ENCODE measurements at regions not wholly inside any gene's neighbourhood (a gene's known extent, or its start where the extent isn't known, plus 50 kb on each side); places are given as distances from the start of the nearest gene placed in this dataset.

- ATAC-seq (no peak), DNase-seq (no peak)
- Histone ChIP-seq H3K4me1 (no peaks in the 10 kb centered on the region), H3K27me3 (no peaks in the 10 kb centered on the region), H3K4me3 (no peak overlapping the region), H3K36me3 (no peaks in the 10 kb centered on the region), H3K27ac (no peak overlapping the region), H3K9me3 (peaks cover 0 to 3% (median 0%) of the 10 kb centered on the region in 11 donors)
- intact Hi-C loops (cut with DNase I), result no loop called here
- WGBS, 2 donors, result 88 to 89% methylated on average over 2 of the region's 2 CpGs
- TF ChIP-seq CTCF (IDR thresholded peaks at IDR 0.05), result no peak
Observed at GRCh38 chr3:99186016-99186415, 284.5 kb upstream of the DCBLD2 start.

- WGBS, 2 donors, result 69 to 78% methylated on average over 4 of the region's 4 CpGs
- Histone ChIP-seq H3K27ac (no peak overlapping the region), H3K9me3 (peaks cover 0 to 3% (median 0%) of the 10 kb centered on the region in 11 donors), H3K36me3 (no peaks in the 10 kb centered on the region), H3K27me3 (no peaks in the 10 kb centered on the region), H3K4me1 (no peaks in the 10 kb centered on the region), H3K4me3 (no peak overlapping the region)
- ATAC-seq (no peak), DNase-seq (no peak)
- TF ChIP-seq CTCF (IDR thresholded peaks at IDR 0.05), result no peak
- intact Hi-C loops (cut with DNase I), result loop anchor here in 4 of 10 donors (10.0 kb wide), 3 partner anchors 152 to 362 kb away; no protein-coding TSS in a partner anchor
Observed at GRCh38 chr3:99176169-99176964, 274.9 kb upstream of the DCBLD2 start.

GRCh38 chr3:99175276-99175812 lies 273.8 kb upstream of the DCBLD2 start:
- Histone ChIP-seq H3K9me3 (peaks cover 0 to 3% (median 0%) of the 10 kb centered on the region in 11 donors), H3K27me3 (no peaks in the 10 kb centered on the region), H3K4me1 (no peaks in the 10 kb centered on the region), H3K36me3 (no peaks in the 10 kb centered on the region), H3K4me3 (no peak overlapping the region), H3K27ac (no peak overlapping the region)
- WGBS, 2 donors, result 62 to 71% methylated on average over 4 of the region's 4 CpGs
- no peak for ATAC-seq
- TF ChIP-seq CTCF (IDR thresholded peaks at IDR 0.05), result no peak
- intact Hi-C loops (cut with DNase I), result loop anchor here in 4 of 10 donors (10.0 kb wide), 3 partner anchors 151 to 361 kb away; no protein-coding TSS in a partner anchor
- DNase-seq, result no peak

GRCh38 chr3:99172736-99173657 lies 271.5 kb upstream of the DCBLD2 start:
- intact Hi-C loops (cut with DNase I), result loop anchor here in 6 of 10 donors (5.0 to 10.0 kb wide), 4 partner anchors 148 to 358 kb away; no protein-coding TSS in a partner anchor
- peak in 1 of 2 donors; percentile 23 for DNase-seq
- Histone ChIP-seq H3K27me3 (no peaks in the 10 kb centered on the region), H3K9me3 (peaks cover 0 to 8% (median 0%) of the 10 kb centered on the region in 11 donors), H3K27ac (no peak overlapping the region), H3K4me1 (no peaks in the 10 kb centered on the region), H3K36me3 (no peaks in the 10 kb centered on the region), H3K4me3 (no peak overlapping the region)
- WGBS, 2 donors, result 49 to 50% methylated on average over 5 of the region's 5 CpGs
- peak; percentile 12 to 71 (median 62) for TF ChIP-seq CTCF (IDR thresholded peaks at IDR 0.05)
- ATAC-seq, result peak in 4 of 8 donors; percentile 25 to 58 (median 40)

Measured in heart right ventricle (tissue), 16 donors.